ENCODE measurements at regions not wholly inside any gene's neighbourhood (a gene's known extent, or its start where the extent isn't known, plus 50 kb on each side); places are given as distances from the start of the nearest gene placed in this dataset.

GRCh38 chr18:39188278-39188677, 1622.7 kb upstream of the CELF4 start:
- TF ChIP-seq CTCF (IDR thresholded peaks at IDR 0.05) = no peak
- TF ChIP-seq POLR2A (IDR thresholded peaks at IDR 0.05) = no peak
- no peak for TF ChIP-seq EP300 (IDR thresholded peaks at IDR 0.05)
- H3K4me3 ChIP-seq = no peak overlapping the region
- no peaks in the 10 kb centered on the region for H3K27me3 ChIP-seq
- no peaks in the 10 kb centered on the region for H3K36me3 ChIP-seq
- no peaks in the 10 kb centered on the region for H3K4me1 ChIP-seq
- H3K27ac ChIP-seq = no peak overlapping the region
- H3K9me3 ChIP-seq = no peaks in the 10 kb centered on the region
- no peak for DNase-seq (ENCODE audit: low spot score in 2 of 2)
- 57 to 58% methylated on average over 2 of the region's 2 CpGs for WGBS, 2 donors

- no peaks in the 10 kb centered on the region for H3K36me3 ChIP-seq
- no peak overlapping the region for H3K27ac ChIP-seq
- 92 to 95% methylated on average over 2 of the region's 2 CpGs for WGBS, 2 donors
- H3K4me1 ChIP-seq = no peaks in the 10 kb centered on the region
- TF ChIP-seq CTCF (IDR thresholded peaks at IDR 0.05) (no peak), EP300 (IDR thresholded peaks at IDR 0.05) (no peak), POLR2A (IDR thresholded peaks at IDR 0.05) (no peak)
- H3K27me3 ChIP-seq = no peaks in the 10 kb centered on the region
- DNase-seq (ENCODE audit: low spot score in 2 of 2) = no peak
- no peak overlapping the region for H3K4me3 ChIP-seq
- no peaks in the 10 kb centered on the region for H3K9me3 ChIP-seq
Observed at GRCh38 chr18:39186008-39186407, 1620.4 kb upstream of the CELF4 start.

- H3K4me3 ChIP-seq = no peak overlapping the region
- H3K36me3 ChIP-seq = no peaks in the 10 kb centered on the region
- H3K9me3 ChIP-seq = no peaks in the 10 kb centered on the region
- no peaks in the 10 kb centered on the region for H3K27me3 ChIP-seq
- no peak for TF ChIP-seq CTCF (IDR thresholded peaks at IDR 0.05)
- TF ChIP-seq POLR2A (IDR thresholded peaks at IDR 0.05) = no peak
- no peak for TF ChIP-seq EP300 (IDR thresholded peaks at IDR 0.05)
- WGBS, 2 donors = 89 to 93% methylated on average over 5 of the region's 5 CpGs
- no peak overlapping the region for H3K27ac ChIP-seq
- H3K4me1 ChIP-seq = no peaks in the 10 kb centered on the region
- no peak for DNase-seq (ENCODE audit: low spot score in 2 of 2)
Observed at GRCh38 chr18:39184176-39184575, 1618.6 kb upstream of the CELF4 start.

- no peak for TF ChIP-seq EP300 (IDR thresholded peaks at IDR 0.05)
- no peak for TF ChIP-seq CTCF (IDR thresholded peaks at IDR 0.05)
- TF ChIP-seq POLR2A (IDR thresholded peaks at IDR 0.05) = no peak
- Histone ChIP-seq H3K27me3 (no peaks in the 10 kb centered on the region), H3K27ac (no peak overlapping the region), H3K9me3 (no peaks in the 10 kb centered on the region), H3K4me3 (no peak overlapping the region), H3K4me1 (no peaks in the 10 kb centered on the region), H3K36me3 (no peaks in the 10 kb centered on the region)
- no peak for DNase-seq (ENCODE audit: low spot score in 2 of 2)
- 52 to 60% methylated on average over 2 of the region's 2 CpGs for WGBS, 2 donors
Observed at GRCh38 chr18:39178166-39178565, 1612.6 kb upstream of the CELF4 start.

- DNase-seq (ENCODE audit: low spot score in 2 of 2) = no peak
- WGBS, 2 donors = 80 to 84% methylated on average over 4 of the region's 4 CpGs
- H3K4me3 ChIP-seq = no peak overlapping the region
- H3K27me3 ChIP-seq = no peaks in the 10 kb centered on the region
- TF ChIP-seq EP300 (IDR thresholded peaks at IDR 0.05) (no peak), POLR2A (IDR thresholded peaks at IDR 0.05) (no peak), CTCF (IDR thresholded peaks at IDR 0.05) (no peak)
- no peaks in the 10 kb centered on the region for H3K4me1 ChIP-seq
- H3K27ac ChIP-seq = no peak overlapping the region
- H3K36me3 ChIP-seq = no peaks in the 10 kb centered on the region
- no peaks in the 10 kb centered on the region for H3K9me3 ChIP-seq
Observed at GRCh38 chr18:39172695-39173421, 1607.3 kb upstream of the CELF4 start.
